TTC549 (cell line): ENCODE measurements at regions not wholly inside any gene's neighbourhood (a gene's known extent, or its start where the extent isn't known, plus 50 kb on each side); places are given as distances from the start of the nearest gene placed in this dataset.
"Not testable (repeated sequence)": the region's sequence is repeated elsewhere in the genome, so short reads cannot be mapped to it uniquely, and the experiment has no call there.

Source experiments
- FAIRE-seq: peaks from 2 replicates; lab custom pipeline; 2012; peaks lifted over from hg19 to GRCh38; lab: Jason Lieb, UNC

DNA sequence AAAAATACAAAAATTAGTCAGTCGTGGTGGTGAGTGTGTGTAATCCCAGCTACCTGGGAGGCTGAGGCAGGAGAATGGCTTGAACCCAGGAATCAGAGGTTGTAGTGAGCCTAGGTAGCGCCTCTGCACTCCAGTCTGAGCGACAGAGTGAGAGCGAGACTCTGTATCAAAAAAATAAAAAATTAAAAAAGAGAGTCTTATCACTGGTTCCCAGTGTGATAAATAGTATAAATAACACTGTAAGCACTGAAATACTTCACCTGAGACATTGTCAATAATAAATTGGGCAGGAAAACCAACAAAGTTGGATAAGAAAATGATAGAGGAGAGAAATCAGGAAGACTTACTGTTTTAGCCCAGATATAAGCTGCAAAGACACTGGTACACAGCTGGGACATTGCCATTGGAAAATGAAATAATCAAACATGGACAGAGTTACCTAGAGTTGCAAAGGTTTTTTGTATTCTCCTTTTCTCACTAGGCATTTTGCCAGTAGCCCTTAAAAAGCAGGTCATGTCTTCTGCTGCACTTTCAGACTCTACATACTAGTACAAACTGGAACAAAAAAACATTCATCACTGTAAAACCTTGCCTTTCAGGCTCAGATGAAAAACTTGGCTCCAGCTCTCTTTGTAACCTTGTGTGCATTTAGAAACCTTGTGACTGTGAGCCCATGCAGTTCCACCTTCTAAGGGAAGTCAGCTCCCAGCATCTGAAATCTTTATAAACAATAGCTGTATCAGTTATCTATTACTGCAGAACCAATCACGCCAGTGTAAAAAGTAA, 55.0 kb upstream of the PPP1R2C start:
- no peak for FAIRE-seq

DNA sequence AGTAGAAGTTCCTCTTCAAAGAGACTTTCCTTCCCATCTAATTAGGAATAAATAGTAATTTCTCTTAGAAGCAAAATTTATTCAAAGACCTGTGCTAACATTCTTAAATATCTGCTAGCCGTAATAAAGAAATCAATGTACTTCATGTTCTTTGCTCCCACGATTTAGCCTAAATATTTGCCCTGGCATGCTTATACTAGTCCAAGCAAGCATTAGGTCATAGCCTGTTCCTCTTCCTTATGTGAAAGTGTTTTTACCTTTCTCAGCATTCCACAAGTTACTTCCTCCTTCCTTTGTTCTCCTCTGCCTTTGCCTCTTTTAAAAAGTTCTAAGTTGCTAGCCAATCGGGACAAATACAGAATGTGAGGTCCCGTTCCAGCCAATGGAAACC, 55.6 kb upstream of the PPP1R2C start:
- FAIRE-seq, result not testable (repeated sequence)

DNA sequence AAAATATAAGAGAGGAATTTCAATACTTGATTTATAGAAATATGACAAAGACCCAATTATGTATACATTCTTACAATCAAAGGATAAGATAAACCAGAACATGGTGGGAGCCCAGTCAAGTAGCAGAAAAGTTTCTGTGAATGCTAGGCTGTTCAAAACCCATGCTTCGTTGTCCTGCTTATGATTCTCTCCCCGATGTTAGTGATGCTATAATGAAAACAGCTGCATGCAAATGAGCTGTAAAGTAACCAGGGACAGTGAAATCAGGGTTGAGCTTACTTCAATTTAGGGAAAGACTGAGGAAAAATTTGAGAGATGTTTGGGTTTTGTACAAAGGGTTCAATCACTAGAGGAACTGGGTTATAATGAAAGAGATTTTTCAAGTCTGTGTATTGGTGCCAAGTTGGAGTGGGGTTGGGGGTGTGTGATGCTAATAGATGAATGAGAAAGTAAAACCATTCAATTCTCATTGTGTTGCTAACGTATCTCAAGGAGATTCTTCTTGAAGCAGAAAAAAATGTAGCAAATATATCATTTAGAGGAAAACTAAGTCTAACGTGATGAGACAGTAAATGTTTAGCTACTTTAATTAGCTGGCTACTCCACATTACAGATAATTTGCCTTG, 59.3 kb upstream of the PPP1R2C start:
- FAIRE-seq, result no peak

GRCh38 chrX:42837747-42838146, 59.8 kb upstream of the PPP1R2C start:
- no peak for FAIRE-seq

- no peak for FAIRE-seq
Measured at GRCh38 chrX:42839632-42840031, 61.7 kb upstream of the PPP1R2C start.

DNA sequence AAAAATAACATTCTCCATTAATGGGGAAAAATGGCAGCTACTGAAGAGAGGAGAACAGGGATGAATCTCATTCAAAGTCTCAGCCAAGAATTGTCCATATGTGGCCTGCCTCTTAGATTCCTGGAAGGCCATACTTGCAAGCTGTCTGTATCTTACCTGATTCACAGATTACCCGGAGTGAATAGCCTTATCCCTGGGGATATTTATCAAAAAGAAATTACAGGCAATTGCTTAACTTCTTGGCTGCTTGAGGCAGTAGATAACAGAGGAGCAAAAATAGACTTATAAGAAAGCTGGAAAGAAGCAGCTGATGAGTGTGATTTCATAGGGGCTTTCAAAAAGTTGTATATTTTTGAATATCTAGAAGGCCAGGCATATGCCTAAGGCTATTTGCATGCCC, 68.8 kb upstream of the PPP1R2C start:
- no peak for FAIRE-seq

- no peak for FAIRE-seq
Measured at GRCh38 chrX:42855259-42855658, 77.3 kb upstream of the PPP1R2C start.

DNA sequence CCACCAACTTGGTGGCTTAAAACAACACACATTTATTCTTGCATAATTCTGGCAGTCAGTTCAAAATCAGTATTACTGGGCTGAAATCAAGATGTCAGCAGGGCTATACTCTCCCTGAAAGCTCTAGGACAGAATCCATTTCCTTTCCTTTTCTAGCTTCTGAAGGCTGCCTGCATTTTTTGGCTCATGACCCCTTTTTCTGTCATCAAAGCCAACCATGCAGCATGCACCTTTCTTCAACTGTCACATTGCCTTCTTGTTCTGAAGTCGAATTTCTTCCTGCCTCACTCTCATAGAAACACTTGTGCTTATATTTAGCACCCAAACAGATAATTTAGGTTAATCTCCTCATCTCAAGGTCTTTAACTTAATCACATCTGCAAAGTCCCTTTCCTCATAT, 79.8 kb upstream of the PPP1R2C start:
- FAIRE-seq, result no peak

- no peak for FAIRE-seq
Measured at GRCh38 chrX:42869011-42869410, 91.0 kb upstream of the PPP1R2C start.

DNA sequence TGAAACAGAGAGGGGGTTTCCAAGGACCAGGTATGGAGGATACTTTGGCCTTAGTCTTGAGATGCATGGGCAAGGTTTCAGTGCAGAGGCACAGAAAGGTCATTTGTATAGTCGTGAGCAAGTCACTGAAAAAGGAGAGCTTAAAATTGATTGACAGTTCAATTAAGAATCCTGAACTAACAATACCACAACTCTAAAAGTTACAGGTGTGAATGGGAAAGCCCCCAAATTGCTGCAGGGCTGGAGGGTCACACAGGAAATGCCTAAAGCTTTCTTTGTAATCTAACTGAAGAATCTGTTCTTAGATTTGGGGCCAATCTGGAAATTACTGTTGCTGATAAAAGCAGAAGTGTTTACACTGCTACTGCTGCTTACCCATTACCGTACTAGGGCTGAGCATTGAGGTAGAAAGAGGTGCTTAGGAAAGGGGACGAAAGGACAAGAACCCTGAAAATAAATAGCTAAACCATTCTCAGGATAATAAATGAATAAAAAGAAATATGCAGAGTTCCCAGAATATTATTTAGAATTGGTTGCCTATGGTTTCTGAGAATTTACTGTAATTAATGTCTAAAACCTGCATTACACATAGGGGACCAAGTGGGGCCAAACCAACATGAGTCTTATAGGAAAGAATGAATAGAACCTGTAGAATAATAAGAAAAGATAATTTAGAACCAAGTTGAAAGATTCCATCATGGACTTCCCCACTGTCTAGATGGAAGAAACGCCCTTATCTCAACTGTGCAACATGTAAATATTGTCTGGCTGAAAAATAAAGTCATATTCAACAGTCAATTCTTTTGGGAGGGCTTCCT, 91.9 kb upstream of the PPP1R2C start:
- FAIRE-seq, result no peak

- no peak for FAIRE-seq
Measured at GRCh38 chrX:42886519-42886918, 108.6 kb upstream of the PPP1R2C start.

DNA sequence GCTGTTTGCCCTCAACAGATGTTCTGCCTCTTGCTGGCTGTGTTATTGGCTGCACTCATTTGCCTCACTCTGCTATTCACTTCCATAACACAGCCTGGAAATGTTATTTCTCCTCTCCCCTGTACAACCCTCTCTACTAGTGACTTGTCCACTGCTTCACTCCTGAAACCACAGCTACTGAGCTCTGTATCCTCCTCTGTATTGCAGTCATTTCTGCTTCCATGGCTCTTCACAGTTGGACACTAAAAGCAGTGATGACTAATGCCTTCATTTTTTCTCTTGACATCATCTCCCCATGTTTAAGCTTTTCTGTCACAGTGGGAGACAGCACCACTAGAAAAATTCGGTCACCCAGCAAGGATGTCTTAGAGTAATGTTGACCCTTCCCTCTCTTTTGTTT, 123.0 kb upstream of the PPP1R2C start:
- no peak for FAIRE-seq

DNA sequence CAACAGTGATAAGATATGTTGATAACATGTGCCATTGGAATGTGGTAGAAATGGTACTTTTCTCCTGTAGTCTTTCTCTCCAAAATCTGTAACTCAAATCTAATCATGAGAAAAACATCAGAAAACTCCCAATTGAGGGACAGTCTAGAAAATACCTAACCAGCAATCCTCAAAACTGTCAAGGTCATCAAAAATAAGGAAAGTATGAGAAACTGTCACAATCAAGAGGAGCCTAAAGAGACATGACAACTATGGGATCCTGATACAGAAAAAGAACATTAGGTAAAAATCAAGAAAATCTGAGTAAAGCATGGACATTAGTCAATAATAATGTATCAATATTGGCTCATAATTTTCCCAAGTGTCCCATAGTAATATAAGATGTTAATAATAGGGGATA, 124.5 kb upstream of the PPP1R2C start:
- no peak for FAIRE-seq

GRCh38 chrX:42920752-42921151, 142.8 kb upstream of the PPP1R2C start:
- FAIRE-seq, result no peak

- FAIRE-seq, result no peak
Measured at GRCh38 chrX:42930071-42930470, 152.1 kb upstream of the PPP1R2C start.

- FAIRE-seq, result no peak
Measured at GRCh38 chrX:42930951-42931350, 153.0 kb upstream of the PPP1R2C start.

- FAIRE-seq, result no peak
Measured at GRCh38 chrX:42933187-42933586, 155.2 kb upstream of the PPP1R2C start.

DNA sequence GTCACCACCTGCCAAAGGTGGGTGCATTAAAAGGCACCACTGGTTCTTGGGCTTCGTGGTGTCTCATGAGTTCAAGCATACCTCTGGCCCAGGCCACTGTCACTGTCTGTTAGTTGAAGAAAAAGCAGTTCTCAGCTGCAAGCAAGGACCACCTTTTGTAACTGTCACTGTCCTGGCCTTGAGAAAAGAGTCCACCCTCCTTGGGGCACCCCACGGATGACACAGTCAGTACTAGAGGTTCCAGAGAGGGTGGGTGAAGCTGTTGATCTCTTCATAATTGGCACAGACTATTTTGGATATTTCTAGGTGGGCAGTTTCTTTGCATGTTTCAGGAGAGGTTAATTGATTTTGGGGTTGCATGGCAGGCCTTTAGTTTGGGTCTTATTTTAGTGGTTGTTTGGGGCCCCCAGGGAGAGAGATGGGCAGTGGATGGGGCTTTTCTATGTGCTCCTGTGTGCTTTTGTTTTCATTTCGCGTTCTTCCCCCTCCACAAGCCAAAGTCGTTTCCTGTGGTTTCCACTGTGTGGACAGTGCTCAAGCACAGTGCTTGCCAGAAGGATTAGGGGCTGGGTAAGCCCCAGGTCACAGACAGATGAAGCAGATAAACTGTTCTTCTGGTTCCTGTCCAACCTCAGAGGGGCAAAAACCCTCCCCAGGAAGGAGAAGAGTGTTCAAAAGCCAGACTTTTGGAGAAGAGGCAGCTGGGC, 156.2 kb upstream of the PPP1R2C start:
- no peak for FAIRE-seq

DNA sequence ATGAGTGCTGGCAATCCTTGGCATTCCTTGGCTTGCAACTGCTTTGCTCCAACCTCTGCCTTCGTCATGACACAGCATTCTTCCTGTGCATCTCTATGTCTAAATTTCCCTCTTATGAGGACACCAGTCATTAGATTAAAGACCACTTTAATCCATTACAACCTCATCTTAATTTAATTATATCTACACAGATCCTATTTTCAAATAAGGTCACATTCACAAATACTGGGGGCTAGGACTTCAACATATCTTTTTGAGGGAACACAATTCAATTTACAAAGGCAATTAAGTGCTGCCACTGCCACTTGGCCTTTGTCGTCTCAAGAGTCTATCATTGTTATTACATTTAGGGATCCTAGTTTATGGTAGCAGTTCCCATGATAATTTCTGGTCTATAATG, 163.7 kb upstream of the PPP1R2C start:
- no peak for FAIRE-seq

- FAIRE-seq, result no peak
Measured at GRCh38 chrX:42943051-42943974, 165.3 kb upstream of the PPP1R2C start.

GRCh38 chrX:42944381-42944998, 166.5 kb upstream of the PPP1R2C start:
- no peak for FAIRE-seq
